Hepatocyte (in vitro differentiated cells): ENCODE measurements at regions not wholly inside any gene's neighbourhood (a gene's known extent, or its start where the extent isn't known, plus 50 kb on each side); places are given as distances from the start of the nearest gene placed in this dataset.

Experiments
- DNase-seq: peaks from one replicate; pipeline ENCODE4 v3.0.0-alpha.2; 2016; ENCODE audit warnings: low spot score
- H2AFZ ChIP-seq: fragments of 200-600 bp; sonication (generic); 2 replicates; pipeline ENCODE4 v1.6.0; 2016; ENCODE audit warnings: antibody characterized with exemption, mild to moderate bottlenecking
- H3K27ac ChIP-seq: fragments of 200-600 bp; sonication (generic); 2 replicates; pipeline ENCODE4 v1.5.1; 2016; ENCODE audit warnings: mild to moderate bottlenecking
- H3K27me3 ChIP-seq: fragments of 200-600 bp; sonication (generic); 2 replicates; pipeline ENCODE4 v1.6.1; 2016
- H3K36me3 ChIP-seq: fragments of 200-600 bp; sonication (generic); replicated peaks from 2 replicates; pipeline ENCODE4 v1.5.1; 2016; ENCODE audit warnings: low read depth; ENCODE audit not compliant: insufficient read depth
- H3K4me1 ChIP-seq: fragments of 200-600 bp; sonication (generic); 2 replicates; pipeline ENCODE4 v1.5.1; 2016; ENCODE audit warnings: mild to moderate bottlenecking, moderate library complexity; ENCODE audit not compliant: insufficient read depth
- H3K4me2 ChIP-seq: fragments of 200-600 bp; sonication (generic); 2 replicates; pipeline ENCODE4 v1.6.0; 2016
- H3K4me3 ChIP-seq: fragments of 200-600 bp; sonication (generic); 2 replicates; pipeline ENCODE4 v1.5.1; 2016; ENCODE audit warnings: mild to moderate bottlenecking
- H3K79me2 ChIP-seq: fragments of 200-600 bp; sonication (generic); 2 replicates; pipeline ENCODE4 v1.6.0; 2017; ENCODE audit warnings: mild to moderate bottlenecking
- H3K9me2 ChIP-seq: fragments of 200-600 bp; sonication (generic); replicated peaks from 2 replicates; pipeline ENCODE4 v1.6.0; 2017; ENCODE audit warnings: mild to moderate bottlenecking; ENCODE audit not compliant: insufficient read depth
- H3K9me3 ChIP-seq: fragments of 200-600 bp; sonication (generic); 2 replicates; pipeline ENCODE4 v1.5.1; 2016; ENCODE audit warnings: low read depth, mild to moderate bottlenecking
- H4K20me1 ChIP-seq: fragments of 200-600 bp; sonication (generic); 2 replicates; pipeline ENCODE4 v1.6.0; 2016; ENCODE audit warnings: mild to moderate bottlenecking; ENCODE audit not compliant: insufficient read depth, poor library complexity, severe bottlenecking
- EZH2 ChIP-seq: fragments of 200-600 bp; sonication (generic); IDR thresholded peaks from 2 replicates; pipeline ENCODE4 v1.6.1; 2016; ENCODE audit warnings: antibody characterized with exemption, mild to moderate bottlenecking, borderline replicate concordance
- EZH2phosphoT487 ChIP-seq: fragments of 200-600 bp; sonication (generic); IDR thresholded peaks from one replicate; pipeline ENCODE4 v1.6.1; 2018; ENCODE audit warnings: antibody characterized with exemption, mild to moderate bottlenecking, low read depth, moderate library complexity; ENCODE audit not compliant: unreplicated experiment, severe bottlenecking
- WGBS: methylation state at CpG from one replicate; pipeline ENCODE4 v1.1.6; 2016; ENCODE audit warnings: low lambda C conversion rate; ENCODE audit errors: missing lambda C conversion rate; 5-methylcytosine and 5-hydroxymethylcytosine counted together
- TF ChIP-seq, protein P1 (sequence below): fragments of 200-600 bp; sonication (generic); IDR thresholded peaks from 2 replicates; pipeline ENCODE4 v1.5.1; 2016; ENCODE audit warnings: antibody characterized with exemption, mild to moderate bottlenecking; ENCODE audit not compliant: poor library complexity

DNA sequence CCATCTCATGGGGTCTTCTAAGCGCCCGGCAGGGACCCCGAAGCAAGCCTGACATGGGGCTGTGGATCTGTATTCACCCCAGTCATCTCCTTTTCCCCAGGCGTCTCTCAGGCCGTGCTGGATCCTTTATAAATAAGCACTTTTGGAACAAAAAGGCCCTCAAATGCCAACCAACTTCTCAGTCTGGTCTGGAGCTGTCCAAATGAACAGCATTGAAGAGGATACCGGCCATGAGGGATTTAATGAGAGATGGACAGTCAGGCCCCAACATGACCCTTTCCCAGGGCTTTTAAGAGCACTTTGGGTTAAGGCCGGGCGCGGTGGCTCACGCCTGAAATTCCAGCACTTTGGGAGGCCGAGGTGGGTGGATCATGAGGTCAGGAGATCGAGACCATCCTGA, 89.2 kb upstream of the SPATA12 start:
- WGBS, result 94% methylated on average over 12 of the region's 12 CpGs
- TF ChIP-seq EZH2 (no peak), EZH2phosphoT487 (no peak)
- TF ChIP-seq, protein P1, sequence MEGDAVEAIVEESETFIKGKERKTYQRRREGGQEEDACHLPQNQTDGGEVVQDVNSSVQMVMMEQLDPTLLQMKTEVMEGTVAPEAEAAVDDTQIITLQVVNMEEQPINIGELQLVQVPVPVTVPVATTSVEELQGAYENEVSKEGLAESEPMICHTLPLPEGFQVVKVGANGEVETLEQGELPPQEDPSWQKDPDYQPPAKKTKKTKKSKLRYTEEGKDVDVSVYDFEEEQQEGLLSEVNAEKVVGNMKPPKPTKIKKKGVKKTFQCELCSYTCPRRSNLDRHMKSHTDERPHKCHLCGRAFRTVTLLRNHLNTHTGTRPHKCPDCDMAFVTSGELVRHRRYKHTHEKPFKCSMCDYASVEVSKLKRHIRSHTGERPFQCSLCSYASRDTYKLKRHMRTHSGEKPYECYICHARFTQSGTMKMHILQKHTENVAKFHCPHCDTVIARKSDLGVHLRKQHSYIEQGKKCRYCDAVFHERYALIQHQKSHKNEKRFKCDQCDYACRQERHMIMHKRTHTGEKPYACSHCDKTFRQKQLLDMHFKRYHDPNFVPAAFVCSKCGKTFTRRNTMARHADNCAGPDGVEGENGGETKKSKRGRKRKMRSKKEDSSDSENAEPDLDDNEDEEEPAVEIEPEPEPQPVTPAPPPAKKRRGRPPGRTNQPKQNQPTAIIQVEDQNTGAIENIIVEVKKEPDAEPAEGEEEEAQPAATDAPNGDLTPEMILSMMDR, result no peak
- H3K4me2 ChIP-seq, result no peak overlapping the region
- H3K27ac ChIP-seq, result no peak overlapping the region
- no peak overlapping the region for H2AFZ ChIP-seq
- no peaks in the 10 kb centered on the region for H3K79me2 ChIP-seq
- no peaks in the 10 kb centered on the region for H3K9me3 ChIP-seq
- no peaks in the 10 kb centered on the region for H3K36me3 ChIP-seq
- H3K4me3 ChIP-seq, result no peak overlapping the region
- H3K9me2 ChIP-seq, result no peaks in the 10 kb centered on the region
- H4K20me1 ChIP-seq, result no peaks in the 10 kb centered on the region
- H3K4me1 ChIP-seq, result peaks cover 9% of the 10 kb centered on the region
- no peaks in the 10 kb centered on the region for H3K27me3 ChIP-seq
- DNase-seq, result no peak

- no peaks in the 10 kb centered on the region for H3K9me2 ChIP-seq
- H3K4me3 ChIP-seq, result no peak overlapping the region
- TF ChIP-seq, protein P1, result no peak
- TF ChIP-seq EZH2phosphoT487 (no peak), EZH2 (no peak)
- H4K20me1 ChIP-seq, result no peaks in the 10 kb centered on the region
- H3K27me3 ChIP-seq, result no peaks in the 10 kb centered on the region
- H3K79me2 ChIP-seq, result no peaks in the 10 kb centered on the region
- no peaks in the 10 kb centered on the region for H3K36me3 ChIP-seq
- peak overlapping the region; percentile 9 for H3K4me2 ChIP-seq
- H3K27ac ChIP-seq, result no peak overlapping the region
- H3K4me1 ChIP-seq, result peaks cover 9% of the 10 kb centered on the region
- peak; percentile 31 for DNase-seq
- 68% methylated on average over 7 of the region's 7 CpGs for WGBS
- no peaks in the 10 kb centered on the region for H3K9me3 ChIP-seq
- no peak overlapping the region for H2AFZ ChIP-seq
These were observed 90.0 kb upstream of the SPATA12 start for GRCh38 chr3:56970461-56970879.

- no peak for TF ChIP-seq EZH2phosphoT487
- TF ChIP-seq EZH2, result no peak
- TF ChIP-seq, protein P1, result no peak
- Histone ChIP-seq H3K27ac (no peak overlapping the region), H3K36me3 (no peaks in the 10 kb centered on the region), H3K9me2 (no peaks in the 10 kb centered on the region), H4K20me1 (no peaks in the 10 kb centered on the region), H3K9me3 (no peaks in the 10 kb centered on the region), H3K79me2 (no peaks in the 10 kb centered on the region), H3K4me3 (no peak overlapping the region), H3K27me3 (no peaks in the 10 kb centered on the region), H3K4me1 (peaks cover 9% of the 10 kb centered on the region), H3K4me2 (peak overlapping the region; percentile 9), H2AFZ (no peak overlapping the region)
- DNase-seq, result no peak
- WGBS, result 76% methylated on average over 1 of the region's 1 CpG
These were observed 90.6 kb upstream of the SPATA12 start for GRCh38 chr3:56969851-56970250.

DNA sequence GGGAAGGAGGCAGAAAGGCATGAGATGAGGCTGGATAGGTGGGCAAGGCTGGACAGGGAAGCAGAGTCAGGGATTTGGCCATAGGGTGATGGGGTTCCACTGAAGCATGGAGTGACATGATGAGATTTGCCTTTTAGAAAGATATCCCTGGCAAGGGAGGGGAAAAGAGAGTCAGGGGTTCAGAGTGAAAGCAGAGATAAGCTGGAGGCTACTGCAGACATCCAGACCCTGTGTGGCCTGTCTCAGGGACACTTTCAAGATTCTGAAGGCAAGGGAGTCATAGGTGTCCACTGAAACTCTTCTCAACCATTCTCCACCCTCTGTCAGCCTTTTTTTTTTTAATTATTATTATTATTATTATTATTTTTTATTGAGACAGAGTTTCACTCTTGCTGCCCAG, 94.0 kb upstream of the SPATA12 start:
- Histone ChIP-seq H3K9me3 (no peaks in the 10 kb centered on the region), H3K27me3 (no peaks in the 10 kb centered on the region), H3K27ac (no peak overlapping the region), H3K4me2 (no peak overlapping the region), H3K4me1 (peaks cover 9% of the 10 kb centered on the region), H4K20me1 (no peaks in the 10 kb centered on the region), H3K4me3 (no peak overlapping the region), H3K36me3 (no peaks in the 10 kb centered on the region), H2AFZ (no peak overlapping the region), H3K9me2 (no peaks in the 10 kb centered on the region), H3K79me2 (no peaks in the 10 kb centered on the region)
- TF ChIP-seq EZH2phosphoT487 (no peak), EZH2 (no peak)
- TF ChIP-seq, protein P1, result no peak
- DNase-seq, result no peak
